G401.6 (cell line): ENCODE measurements at regions not wholly inside any gene's neighbourhood (a gene's known extent, or its start where the extent isn't known, plus 50 kb on each side); places are given as distances from the start of the nearest gene placed in this dataset.
"Not testable (repeated sequence)": the region's sequence is repeated elsewhere in the genome, so short reads cannot be mapped to it uniquely, and the experiment has no call there.

Experiments used
- FAIRE-seq: peaks from 2 replicates; lab custom pipeline; 2012; peaks lifted over from hg19 to GRCh38; lab: Jason Lieb, UNC

GRCh38 chr3:18236726-18237125 is 188.4 kb downstream of the SATB1 start:
- FAIRE-seq: no peak

- FAIRE-seq: no peak
These were observed 190.3 kb downstream of the SATB1 start for GRCh38 chr3:18234717-18235335.

DNA sequence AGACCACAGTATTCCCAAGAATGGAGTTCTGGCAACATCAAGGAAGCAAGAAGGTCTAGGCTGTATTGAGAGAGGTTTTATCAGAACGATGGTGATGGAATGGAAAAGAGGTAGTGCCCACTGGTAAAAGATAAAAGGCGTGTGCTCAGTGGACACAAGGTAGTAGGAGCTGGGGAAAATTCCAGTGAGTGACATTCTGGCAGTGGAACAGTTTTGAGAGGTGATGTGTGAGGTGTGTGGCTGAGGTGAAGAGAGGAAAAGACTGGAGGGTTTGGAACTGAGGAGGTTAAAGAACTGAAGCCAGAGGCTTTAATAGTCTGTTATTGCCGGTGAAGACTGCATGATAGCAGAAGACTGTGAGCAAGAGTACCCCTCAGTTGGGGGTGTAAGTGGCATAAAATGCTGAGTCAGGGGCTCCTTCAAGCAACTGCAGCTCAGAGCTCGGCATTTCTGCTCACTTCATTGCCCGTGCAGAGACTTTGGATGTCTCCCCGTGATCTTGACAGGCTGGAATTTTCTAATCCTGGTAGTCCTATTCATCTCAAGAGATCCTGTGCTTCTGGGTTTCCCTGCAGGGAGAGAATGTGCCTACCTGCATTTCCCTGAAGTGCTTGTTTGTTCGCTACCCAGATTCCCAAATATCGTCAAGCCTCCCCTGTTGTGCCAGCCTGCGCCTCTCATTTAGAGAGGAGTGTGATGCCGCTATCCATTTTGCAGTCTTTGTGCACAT is 191.0 kb downstream of the SATB1 start:
- no peak for FAIRE-seq

DNA sequence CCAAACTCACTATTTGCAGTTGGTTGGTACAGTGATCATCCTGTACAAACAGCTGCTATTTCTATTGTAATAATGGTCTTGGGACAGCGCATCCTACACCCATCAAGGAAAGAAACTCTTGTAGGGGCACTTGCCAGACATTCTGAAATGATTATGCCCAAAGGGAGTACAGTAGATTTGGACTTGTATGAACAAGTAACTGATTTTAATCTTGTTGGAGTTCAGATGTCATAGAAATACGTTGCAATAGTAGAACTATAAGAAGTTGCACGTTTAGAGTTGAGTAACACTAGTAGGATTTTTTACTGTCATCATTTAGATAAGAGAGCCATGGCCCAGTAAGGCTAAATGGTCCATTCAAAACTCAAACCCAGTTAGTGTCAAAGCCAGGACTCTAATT is 192.8 kb downstream of the SATB1 start:
- FAIRE-seq: no peak

DNA sequence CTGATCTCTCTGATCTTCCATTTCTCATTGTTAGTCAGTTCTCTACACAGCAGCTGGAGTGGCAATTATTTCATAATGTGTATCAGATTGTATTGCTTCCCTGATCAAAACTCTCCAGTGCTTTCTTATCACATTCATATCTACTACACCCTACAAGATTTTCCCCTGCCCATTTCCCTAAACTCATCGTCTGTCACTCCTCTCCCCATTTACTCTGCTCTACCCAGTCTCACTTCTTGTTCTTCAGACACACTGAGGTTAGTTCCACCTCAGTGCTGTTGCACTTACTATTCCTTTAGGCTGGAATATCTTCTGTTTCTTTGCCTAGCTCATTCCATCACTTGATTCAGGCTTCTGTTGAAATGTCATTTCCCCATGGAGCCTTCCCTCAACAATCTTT is 197.1 kb downstream of the SATB1 start:
- no peak for FAIRE-seq

GRCh38 chr3:18225709-18226108 is 199.4 kb downstream of the SATB1 start:
- FAIRE-seq: no peak

GRCh38 chr3:18224426-18224825 is 200.7 kb downstream of the SATB1 start:
- FAIRE-seq: no peak

DNA sequence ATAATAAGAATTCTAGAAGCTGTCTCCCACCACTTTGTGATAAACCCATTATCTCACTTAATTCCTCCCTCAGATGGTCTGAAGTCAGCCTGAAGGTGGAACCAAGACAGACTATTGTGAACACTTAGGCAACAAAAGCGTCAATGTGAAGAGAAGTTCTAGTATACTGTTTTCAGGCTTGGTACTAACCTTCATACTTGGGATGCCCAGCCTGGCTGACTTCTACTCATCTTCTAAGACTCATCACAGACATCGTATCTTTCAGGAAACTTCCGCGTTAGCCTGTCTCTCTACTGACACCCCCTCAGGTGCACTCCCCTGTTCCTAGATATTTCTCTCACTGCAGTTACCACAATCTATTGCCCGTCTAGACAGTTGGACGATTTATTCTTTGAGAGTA is 201.2 kb downstream of the SATB1 start:
- FAIRE-seq: no peak

DNA sequence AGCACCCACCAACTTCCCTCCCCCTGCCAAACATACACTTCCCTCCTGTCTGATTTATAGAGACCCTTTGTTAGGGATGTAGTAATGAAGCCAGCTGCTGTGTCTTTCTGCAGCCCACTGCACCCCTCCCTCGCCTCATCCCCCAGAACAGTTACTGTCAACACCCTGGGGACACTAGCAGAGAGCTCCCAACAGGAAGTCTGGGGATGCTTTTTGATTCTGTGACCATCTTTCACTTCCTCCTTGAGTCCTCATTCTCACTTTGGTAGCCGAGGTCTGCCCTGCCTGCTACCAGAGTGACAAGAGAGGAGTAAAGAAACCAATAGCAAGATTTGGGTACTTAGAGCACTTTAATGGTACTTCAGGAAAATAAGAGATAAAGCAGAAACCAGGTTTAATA is 201.6 kb downstream of the SATB1 start:
- no peak for FAIRE-seq

DNA sequence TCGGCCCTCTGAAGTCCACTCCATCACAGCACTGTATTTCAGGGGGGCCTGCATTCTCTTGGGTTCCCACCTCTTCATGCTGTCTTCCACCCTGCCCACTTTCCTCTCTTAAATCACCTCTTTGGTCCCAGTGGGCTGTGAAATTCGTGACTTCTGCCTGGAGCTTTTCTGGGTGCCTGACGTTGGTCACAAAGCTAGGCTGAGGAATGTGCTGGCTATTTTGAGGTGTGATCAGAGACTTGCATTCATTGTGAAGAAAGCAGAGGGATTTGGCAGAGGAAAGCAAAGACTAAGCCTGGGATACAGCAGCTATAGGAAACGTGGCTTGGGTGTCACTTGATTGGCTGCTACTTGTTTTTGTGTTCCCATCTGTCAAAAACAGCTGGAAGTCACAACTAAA is 202.5 kb downstream of the SATB1 start:
- FAIRE-seq: no peak

DNA sequence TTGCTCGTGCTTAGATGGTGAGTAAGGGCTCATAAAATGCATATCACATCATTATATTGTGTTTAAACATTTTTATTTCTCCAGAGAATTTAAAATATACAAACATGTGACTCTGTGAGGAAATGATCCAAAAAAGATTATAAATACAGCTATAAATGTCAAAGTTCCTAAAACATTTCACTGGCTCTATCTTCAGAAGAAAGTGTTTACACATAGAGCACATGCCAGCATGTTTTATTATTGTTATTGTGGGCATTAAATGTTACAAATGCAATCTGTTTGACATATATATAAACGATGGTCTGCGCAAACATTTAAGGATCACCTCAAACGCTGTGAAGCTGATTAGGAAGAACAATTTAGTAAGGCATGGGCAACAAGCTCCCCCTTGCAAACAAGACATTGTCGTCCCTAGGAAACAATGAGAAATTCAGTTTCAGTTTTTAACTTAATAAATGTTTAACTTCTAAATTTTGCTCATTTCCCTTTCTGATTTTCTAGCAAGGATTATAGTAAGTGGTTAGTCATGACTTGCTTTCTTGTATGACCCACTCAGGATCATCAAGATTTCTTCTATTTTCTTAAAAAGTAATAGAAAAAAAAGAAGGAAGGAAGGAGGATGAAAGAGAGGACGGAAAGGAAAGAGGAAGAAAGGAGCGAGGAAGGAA is 207.5 kb downstream of the SATB1 start:
- FAIRE-seq: no peak

- FAIRE-seq: no peak
These were observed 208.1 kb downstream of the SATB1 start for GRCh38 chr3:18216996-18217395.

DNA sequence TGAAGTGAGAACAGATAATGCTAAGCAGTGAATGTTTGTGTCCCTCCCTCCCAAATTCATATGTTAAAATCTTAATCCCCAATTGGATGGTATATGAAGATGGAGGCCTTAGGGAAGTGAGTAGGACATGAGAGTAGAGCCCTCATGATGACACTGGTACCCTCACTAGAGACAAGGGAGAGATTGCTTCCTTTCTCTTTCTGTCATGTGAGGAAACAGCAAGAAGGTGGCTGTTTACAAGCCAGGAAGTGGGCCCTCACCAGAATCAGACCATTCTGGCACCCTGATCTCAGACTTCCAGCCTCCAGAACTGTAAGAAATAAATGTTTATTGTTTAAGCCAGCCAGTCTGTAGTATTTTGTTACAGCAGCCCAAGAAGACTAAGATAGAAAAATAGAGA is 209.5 kb downstream of the SATB1 start:
- no peak for FAIRE-seq

GRCh38 chr3:18211116-18211515 is 214.0 kb downstream of the SATB1 start:
- no peak for FAIRE-seq

GRCh38 chr3:18208856-18209255 is 216.3 kb downstream of the SATB1 start:
- FAIRE-seq: no peak

GRCh38 chr3:18208091-18208490 is 217.0 kb downstream of the SATB1 start:
- no peak for FAIRE-seq

DNA sequence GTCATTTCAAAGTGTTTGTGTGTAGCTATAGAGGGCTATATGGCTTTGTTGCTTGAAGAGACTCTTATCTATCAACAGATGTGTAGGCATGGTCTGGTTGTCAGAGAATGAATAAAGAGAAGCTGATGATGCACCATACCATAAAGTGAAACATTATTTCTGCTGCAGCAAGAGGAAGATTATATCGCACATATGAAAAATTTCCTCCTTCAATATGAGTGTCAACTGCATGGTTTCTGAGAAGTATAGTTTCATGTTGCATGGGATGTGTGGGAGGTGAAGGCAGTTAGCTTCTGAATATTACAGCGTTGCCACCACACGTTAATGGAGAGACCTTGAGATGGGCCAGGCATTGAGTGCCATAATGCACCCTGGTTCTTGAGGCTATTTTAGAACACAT is 217.9 kb downstream of the SATB1 start:
- no peak for FAIRE-seq

DNA sequence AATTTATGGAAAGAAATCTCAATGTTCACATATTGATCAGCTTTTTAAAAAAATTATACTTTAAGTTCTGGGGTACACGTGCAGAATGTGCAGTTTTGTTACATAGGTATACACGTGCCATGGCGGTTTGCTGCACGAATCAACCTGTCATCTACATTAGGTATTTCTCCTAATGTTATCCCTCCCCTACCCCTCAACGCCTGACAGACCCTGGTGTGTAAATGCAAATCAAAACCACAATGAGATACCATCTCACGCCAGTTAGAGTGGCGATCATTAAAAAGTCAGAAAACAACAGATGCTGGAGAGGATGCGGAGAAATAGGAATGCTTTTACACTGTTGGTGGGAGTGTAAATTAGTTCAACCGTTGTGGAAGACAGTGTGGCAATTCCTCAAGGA is 219.4 kb downstream of the SATB1 start:
- not testable (repeated sequence) for FAIRE-seq

DNA sequence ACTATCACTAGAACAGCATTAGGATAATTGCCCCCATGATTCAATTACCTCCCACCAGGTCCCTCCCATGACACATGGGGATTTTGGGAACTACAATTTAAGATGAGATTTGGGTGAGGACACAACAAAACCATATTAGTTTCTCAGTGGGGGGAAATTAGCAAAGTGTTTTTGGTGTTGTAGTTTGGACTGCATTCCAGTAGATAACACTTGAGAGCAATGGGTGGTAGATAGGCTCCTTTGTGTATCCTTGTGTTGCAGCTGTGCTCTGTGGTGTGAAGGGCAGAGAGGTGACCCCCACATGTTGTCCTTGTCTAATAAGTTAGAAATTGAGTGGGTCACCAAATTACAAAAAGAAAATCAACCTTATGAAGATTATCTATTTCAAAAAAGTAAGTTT is 223.8 kb downstream of the SATB1 start:
- no peak for FAIRE-seq

- FAIRE-seq: no peak
These were observed 225.4 kb downstream of the SATB1 start for GRCh38 chr3:18199757-18200156.

GRCh38 chr3:18195836-18196235 is 229.3 kb downstream of the SATB1 start:
- no peak for FAIRE-seq

DNA sequence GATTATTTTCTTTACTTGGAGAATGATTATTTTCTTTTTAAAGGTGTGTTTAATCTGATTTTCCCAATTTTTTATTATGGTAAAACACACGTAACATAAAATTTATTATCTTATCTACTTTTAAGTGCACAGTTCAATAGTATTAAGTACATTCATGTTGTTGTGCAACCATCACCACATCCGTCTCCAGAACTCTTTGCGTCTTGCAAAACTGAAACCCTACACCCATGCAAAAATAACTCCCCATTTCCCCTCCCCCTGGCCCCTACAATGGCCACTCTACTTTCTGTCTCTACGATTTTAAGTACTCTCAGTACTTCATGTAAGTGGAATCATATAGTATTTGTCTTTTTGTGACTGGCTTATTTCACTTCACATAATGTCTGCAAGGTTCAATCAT is 230.7 kb downstream of the SATB1 start:
- FAIRE-seq: no peak

GRCh38 chr3:18190646-18191045 is 234.5 kb downstream of the SATB1 start:
- no peak for FAIRE-seq
